ENCODE measurements at regions not wholly inside any gene's neighbourhood (a gene's known extent, or its start where the extent isn't known, plus 50 kb on each side); places are given as distances from the start of the nearest gene placed in this dataset.
A peak's percentile ranks its signal among the peaks of the same experiment; 100 is the strongest.

GRCh38 chr2:160695402-160696086, 201.9 kb upstream of the RBMS1 start:
- H3K27me3 Mint-ChIP-seq: peaks cover 2 to 4% of the 10 kb centered on the region in 2 donors
- Histone ChIP-seq H3K4me3 (ENCODE audit: low read length) (no peak overlapping the region), H3K27ac (ENCODE audit: low read depth, low read length) (no peak overlapping the region), H3K4me1 (ENCODE audit: insufficient read depth, low read length) (no peaks in the 10 kb centered on the region), H3K9me3 (ENCODE audit: low read length) (no peaks in the 10 kb centered on the region), H3K27me3 (ENCODE audit: insufficient read depth, low read length, poor library complexity, severe bottlenecking) (no peaks in the 10 kb centered on the region), H3K36me3 (ENCODE audit: insufficient read depth, low read length) (no peaks in the 10 kb centered on the region)
- CTCF ChIA-PET: no interaction called here
- no peaks in the 10 kb centered on the region for H3K4me1 Mint-ChIP-seq
- DNase-seq: no peak
- H3K4me3 Mint-ChIP-seq: no peak overlapping the region
- POLR2A ChIA-PET: no interaction called here
- H3K36me3 Mint-ChIP-seq: peaks cover 0 to 4% (median 0%) of the 10 kb centered on the region in 3 donors
- no peaks in the 10 kb centered on the region for H3K9me3 Mint-ChIP-seq
- H3K27ac Mint-ChIP-seq: no peak overlapping the region

DNA sequence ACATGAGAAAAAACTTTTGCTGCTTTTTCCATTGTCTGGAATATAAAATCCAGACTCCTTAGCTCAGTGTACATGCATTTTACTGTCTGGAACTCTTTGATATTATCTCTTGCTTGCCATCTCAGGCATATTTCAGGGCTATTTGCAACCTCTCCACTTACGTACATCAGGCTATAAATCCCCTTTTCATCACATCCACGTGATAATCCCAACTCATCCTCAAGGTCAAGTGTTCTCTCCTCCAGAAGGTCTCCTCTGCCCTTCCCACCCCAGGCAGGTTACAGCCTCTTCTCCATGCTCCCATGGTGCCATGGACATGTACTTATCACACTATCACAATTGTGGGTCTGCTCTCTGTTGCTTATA, 202.5 kb upstream of the RBMS1 start:
- CTCF ChIA-PET: no interaction called here
- H3K4me3 Mint-ChIP-seq: no peak overlapping the region
- POLR2A ChIA-PET: no interaction called here

DNA sequence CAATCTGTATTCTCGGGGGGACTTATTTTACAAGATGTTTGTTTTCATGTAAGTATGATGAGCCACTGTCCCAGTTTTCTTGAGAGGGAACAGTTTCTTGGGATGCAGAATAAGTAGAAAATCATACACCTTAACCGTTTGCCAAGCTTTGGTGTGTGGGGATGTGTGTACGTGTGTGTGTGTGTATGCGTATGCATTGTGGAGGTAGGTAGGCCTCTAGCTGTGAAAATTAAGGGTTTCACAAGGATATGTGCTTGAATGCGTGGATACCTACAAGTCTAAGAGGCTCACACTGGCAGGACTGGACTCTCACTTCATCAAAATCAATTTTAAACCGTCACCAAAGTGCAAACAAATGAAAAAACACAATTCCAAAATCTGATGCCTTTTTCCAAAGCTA, 204.2 kb upstream of the RBMS1 start:
- Histone ChIP-seq H3K36me3 (ENCODE audit: insufficient read depth, low read length) (no peaks in the 10 kb centered on the region), H3K4me3 (ENCODE audit: low read length) (no peak overlapping the region), H3K9me3 (ENCODE audit: low read length) (no peaks in the 10 kb centered on the region), H3K4me1 (ENCODE audit: insufficient read depth, low read length) (no peaks in the 10 kb centered on the region), H3K27me3 (ENCODE audit: insufficient read depth, low read length, poor library complexity, severe bottlenecking) (no peaks in the 10 kb centered on the region), H3K27ac (ENCODE audit: low read depth, low read length) (no peak overlapping the region)
- ChIA-PET CTCF (interaction anchor here (1.1 kb wide), 1 partner anchor 9 kb away, joined by 3 read pairs; no protein-coding TSS in a partner anchor), POLR2A (no interaction called here)
- H3K36me3 Mint-ChIP-seq: peaks cover 0 to 4% (median 0%) of the 10 kb centered on the region in 3 donors
- H3K27ac Mint-ChIP-seq: no peak overlapping the region
- no peaks in the 10 kb centered on the region for H3K9me3 Mint-ChIP-seq
- H3K4me3 Mint-ChIP-seq: no peak overlapping the region
- DNase-seq: no peak
- no peaks in the 10 kb centered on the region for H3K4me1 Mint-ChIP-seq
- peaks cover 1 to 11% of the 10 kb centered on the region in 2 donors for H3K27me3 Mint-ChIP-seq

More for the DNA sequence above, 202.5 kb upstream of the RBMS1 start:
- H3K4me1 ChIP-seq (ENCODE audit: insufficient read depth, low read length): no peaks in the 10 kb centered on the region
- no peak overlapping the region for H3K27ac Mint-ChIP-seq
- H3K4me1 Mint-ChIP-seq: no peaks in the 10 kb centered on the region
- H3K27ac ChIP-seq (ENCODE audit: low read depth, low read length): no peak overlapping the region
- H3K36me3 ChIP-seq (ENCODE audit: insufficient read depth, low read length): no peaks in the 10 kb centered on the region
- H3K9me3 Mint-ChIP-seq: no peaks in the 10 kb centered on the region
- H3K4me3 ChIP-seq (ENCODE audit: low read length): no peak overlapping the region
- no peak for DNase-seq
- peaks cover 2 to 5% of the 10 kb centered on the region in 2 donors for H3K27me3 Mint-ChIP-seq
- peaks cover 0 to 4% (median 0%) of the 10 kb centered on the region in 3 donors for H3K36me3 Mint-ChIP-seq
- no peaks in the 10 kb centered on the region for H3K9me3 ChIP-seq (ENCODE audit: low read length)
- H3K27me3 ChIP-seq (ENCODE audit: insufficient read depth, low read length, poor library complexity, severe bottlenecking): no peaks in the 10 kb centered on the region

DNA sequence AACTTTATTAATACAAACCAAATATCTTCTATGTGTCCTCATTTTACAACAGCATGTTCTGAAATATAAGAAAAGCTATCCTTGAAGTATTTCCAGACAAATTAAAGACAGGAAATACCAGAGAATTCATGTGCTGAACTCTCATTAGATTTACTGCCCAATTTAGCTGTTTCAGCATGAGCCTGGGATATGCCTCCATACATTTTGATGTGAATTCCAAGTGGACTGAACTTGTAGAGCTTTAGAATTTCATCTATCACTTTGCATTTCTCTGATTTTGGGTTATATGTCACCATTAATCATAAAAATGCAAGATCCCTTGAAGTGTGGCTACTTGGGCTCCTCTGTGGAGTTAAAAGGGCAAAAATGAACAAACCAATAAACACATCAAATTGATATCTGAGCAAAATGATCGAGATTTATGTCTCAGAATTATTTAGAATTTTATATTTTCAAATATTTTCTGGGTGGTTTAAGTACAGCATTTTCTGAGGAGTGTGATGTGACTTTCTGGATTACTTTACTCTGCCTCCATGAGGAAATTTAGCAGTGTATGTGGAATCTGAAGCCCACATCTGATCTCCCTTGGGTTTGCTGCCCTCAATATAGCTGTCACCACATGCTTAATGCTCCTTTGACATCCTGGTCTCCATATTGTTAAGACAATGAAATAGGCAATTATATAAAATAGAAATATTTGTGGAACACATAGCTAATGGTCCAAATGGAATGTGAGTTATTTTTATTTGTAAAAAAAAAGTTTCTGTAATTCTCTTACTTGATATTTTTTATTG, 206.6 kb upstream of the RBMS1 start:
- H3K9me3 ChIP-seq (ENCODE audit: low read length): no peaks in the 10 kb centered on the region
- no peaks in the 10 kb centered on the region for H3K36me3 Mint-ChIP-seq
- H3K27ac Mint-ChIP-seq: no peak overlapping the region
- H3K4me3 Mint-ChIP-seq: no peak overlapping the region
- H3K27ac ChIP-seq (ENCODE audit: low read depth, low read length): no peak overlapping the region
- H3K9me3 Mint-ChIP-seq: no peaks in the 10 kb centered on the region
- peaks cover 12 to 15% (median 13%) of the 10 kb centered on the region in 3 donors for H3K4me1 Mint-ChIP-seq
- POLR2A ChIA-PET: no interaction called here
- peaks cover 0 to 11% of the 10 kb centered on the region in 2 donors for H3K27me3 Mint-ChIP-seq
- H3K4me3 ChIP-seq (ENCODE audit: low read length): no peak overlapping the region
- H3K4me1 ChIP-seq (ENCODE audit: insufficient read depth, low read length): peaks cover 5% of the 10 kb centered on the region
- no peaks in the 10 kb centered on the region for H3K27me3 ChIP-seq (ENCODE audit: insufficient read depth, low read length, poor library complexity, severe bottlenecking)
- H3K36me3 ChIP-seq (ENCODE audit: insufficient read depth, low read length): no peaks in the 10 kb centered on the region
- no peak for DNase-seq
- CTCF ChIA-PET: no interaction called here

DNA sequence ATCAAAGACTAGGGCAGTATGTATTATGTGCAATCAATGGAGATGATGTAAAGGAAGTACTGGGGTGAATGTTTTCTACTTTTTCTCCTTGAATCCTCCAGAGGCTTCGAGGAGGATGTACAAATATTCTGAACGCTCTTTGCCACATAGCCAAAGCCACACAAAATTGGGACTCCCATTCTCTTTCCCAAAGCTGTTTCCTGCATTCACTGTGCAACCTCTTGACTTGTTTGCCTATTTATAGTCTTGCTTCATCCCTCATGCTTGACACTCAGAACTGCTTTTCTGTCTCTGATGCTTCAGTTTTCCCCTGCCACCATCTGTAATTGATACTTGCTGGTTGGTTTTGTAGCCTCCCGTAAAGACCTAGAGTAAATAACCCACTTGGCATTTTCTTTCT, 208.2 kb upstream of the RBMS1 start:
- H3K4me1 Mint-ChIP-seq: peaks cover 12 to 15% (median 13%) of the 10 kb centered on the region in 3 donors
- no peak overlapping the region for H3K27ac Mint-ChIP-seq
- H3K4me3 ChIP-seq (ENCODE audit: low read length): no peak overlapping the region
- ChIA-PET POLR2A (no interaction called here), CTCF (no interaction called here)
- H3K36me3 Mint-ChIP-seq: no peaks in the 10 kb centered on the region
- H3K4me3 Mint-ChIP-seq: no peak overlapping the region
- no peak overlapping the region for H3K27ac ChIP-seq (ENCODE audit: low read depth, low read length)
- no peaks in the 10 kb centered on the region for H3K9me3 ChIP-seq (ENCODE audit: low read length)
- DNase-seq: no peak
- no peaks in the 10 kb centered on the region for H3K9me3 Mint-ChIP-seq
- no peaks in the 10 kb centered on the region for H3K27me3 ChIP-seq (ENCODE audit: insufficient read depth, low read length, poor library complexity, severe bottlenecking)
- no peaks in the 10 kb centered on the region for H3K36me3 ChIP-seq (ENCODE audit: insufficient read depth, low read length)
- H3K27me3 Mint-ChIP-seq: peaks cover 0 to 11% of the 10 kb centered on the region in 2 donors
- H3K4me1 ChIP-seq (ENCODE audit: insufficient read depth, low read length): peaks cover 5% of the 10 kb centered on the region

- ChIA-PET CTCF (no interaction called here), POLR2A (no interaction called here)
- Histone ChIP-seq H3K36me3 (ENCODE audit: insufficient read depth, low read length) (no peaks in the 10 kb centered on the region), H3K27ac (ENCODE audit: low read depth, low read length) (no peak overlapping the region), H3K4me1 (ENCODE audit: insufficient read depth, low read length) (peaks cover 5% of the 10 kb centered on the region), H3K9me3 (ENCODE audit: low read length) (no peaks in the 10 kb centered on the region), H3K4me3 (ENCODE audit: low read length) (no peak overlapping the region), H3K27me3 (ENCODE audit: insufficient read depth, low read length, poor library complexity, severe bottlenecking) (no peaks in the 10 kb centered on the region)
- no peak overlapping the region for H3K4me3 Mint-ChIP-seq
- H3K4me1 Mint-ChIP-seq: peaks cover 12 to 15% (median 13%) of the 10 kb centered on the region in 3 donors
- H3K36me3 Mint-ChIP-seq: no peaks in the 10 kb centered on the region
- peaks cover 1 to 11% of the 10 kb centered on the region in 2 donors for H3K27me3 Mint-ChIP-seq
- DNase-seq: no peak
- H3K27ac Mint-ChIP-seq: no peak overlapping the region
- peaks cover 0 to 5% (median 0%) of the 10 kb centered on the region in 5 donors for H3K9me3 Mint-ChIP-seq
Observed at GRCh38 chr2:160702754-160703153, 209.1 kb upstream of the RBMS1 start.

GRCh38 chr2:160703648-160704585, 210.3 kb upstream of the RBMS1 start:
- Histone ChIP-seq H3K4me1 (ENCODE audit: insufficient read depth, low read length) (peaks cover 5% of the 10 kb centered on the region), H3K4me3 (ENCODE audit: low read length) (no peak overlapping the region), H3K27me3 (ENCODE audit: insufficient read depth, low read length, poor library complexity, severe bottlenecking) (no peaks in the 10 kb centered on the region), H3K9me3 (ENCODE audit: low read length) (no peaks in the 10 kb centered on the region), H3K27ac (ENCODE audit: low read depth, low read length) (no peak overlapping the region), H3K36me3 (ENCODE audit: insufficient read depth, low read length) (no peaks in the 10 kb centered on the region)
- Mint-ChIP-seq H3K4me1 (peaks cover 12 to 15% (median 13%) of the 10 kb centered on the region in 3 donors), H3K27me3 (peaks cover 1 to 11% of the 10 kb centered on the region in 2 donors), H3K27ac (peak overlapping the region in 1 of 8 donors; percentile 25), H3K9me3 (peaks cover 0 to 5% (median 0%) of the 10 kb centered on the region in 5 donors), H3K36me3 (peaks cover 0 to 6% (median 0%) of the 10 kb centered on the region in 3 donors), H3K4me3 (peak overlapping the region in 1 of 7 donors; percentile 44)
- peak in 1 of 5 donors; percentile 12 for DNase-seq
- CTCF ChIA-PET: no interaction called here
- POLR2A ChIA-PET: no interaction called here

Data from CD8-positive, alpha-beta memory T cell (primary cell).